Sigmoid colon (tissue), 6 donors: ENCODE measurements at regions not wholly inside any gene's neighbourhood (a gene's known extent, or its start where the extent isn't known, plus 50 kb on each side); places are given as distances from the start of the nearest gene placed in this dataset.

ENCODE experiments used
- DNase-seq: peaks from one replicate; pipeline ENCODE4 v3.0.0-alpha.2; 2019
- H3K27ac ChIP-seq, 4 donors: fragments of 200-600 bp; sonication (generic); one replicate each; pipeline ENCODE4 v1.5.1; 2016 to 2019; ENCODE audit warnings: mild to moderate bottlenecking in 1 of 4
- H3K27me3 ChIP-seq, 3 donors: fragments of 200-600 bp; sonication (generic); one replicate each; pipeline ENCODE4 v1.5.1; 2019; ENCODE audit warnings: mild to moderate bottlenecking in 1 of 3
- H3K36me3 ChIP-seq, 4 donors: fragments of 200-600 bp; sonication (generic); one replicate each; pipeline ENCODE4 v1.5.1; 2016 to 2019
- H3K4me1 ChIP-seq, 4 donors: fragments of 200-600 bp; sonication (generic); one replicate each; pipeline ENCODE4 v1.5.1; 2017 to 2019
- H3K4me3 ChIP-seq, 4 donors: fragments of 200-600 bp; sonication (generic); one replicate each; pipeline ENCODE4 v1.5.1; 2017 to 2019; ENCODE audit warnings: mild to moderate bottlenecking in 2 of 4, moderate library complexity in 1 of 4
- H3K9me3 ChIP-seq, 4 donors: fragments of 200-600 bp in 3 of 4; sonication (generic) in 3 of 4; one replicate each; pipeline versions ENCODE4 v1.5.1 to v1.6.1; 2013 to 2019
- EP300 ChIP-seq, 4 donors: sonication (generic); formaldehyde crosslinking; IDR thresholded peaks; one replicate each; pipeline ENCODE4 v1.6.1; 2017; ENCODE audit warnings: antibody characterized with exemption in 4 of 4
- POLR2A ChIP-seq, 2 donors: fragments of 450-650 bp; IDR thresholded peaks; one replicate each; pipeline ENCODE4 v1.6.1; 2016; ENCODE audit warnings: antibody characterized with exemption in 2 of 2, mild to moderate bottlenecking in 2 of 2, moderate library complexity in 2 of 2
- POLR2AphosphoS5 ChIP-seq, 4 donors: sonication (generic); formaldehyde crosslinking; IDR thresholded peaks; one replicate each; pipeline ENCODE4 v1.6.1; 2017; ENCODE audit warnings: antibody characterized with exemption in 4 of 4
- WGBS, 2 donors: extraction: QIAGEN DNeasy Blood & Tissue Kit; methylation state at CpG; one replicate each; pipeline ENCODE4 v1.1.7; 2013; 5-methylcytosine and 5-hydroxymethylcytosine counted together
- intact Hi-C: fragments of 100-400 bp; cut with DNase I; formaldehyde crosslinking; loops from one replicate; pipeline ENCODE4 v1.15.1; 2023
- TF ChIP-seq, protein P1 (sequence below), 4 experiments: fragments of 450-650 bp in 3 of 4; fragments of 200-600 bp in 1 of 4; IDR thresholded peaks; one replicate each; pipeline ENCODE4 v1.5.1; 2016 to 2019; ENCODE audit warnings: antibody characterized with exemption in 4 of 4, mild to moderate bottlenecking in 3 of 4, moderate library complexity in 2 of 4
- donor health status: healthy with polysubstance abuse.
- donor health status: healthy.

DNA sequence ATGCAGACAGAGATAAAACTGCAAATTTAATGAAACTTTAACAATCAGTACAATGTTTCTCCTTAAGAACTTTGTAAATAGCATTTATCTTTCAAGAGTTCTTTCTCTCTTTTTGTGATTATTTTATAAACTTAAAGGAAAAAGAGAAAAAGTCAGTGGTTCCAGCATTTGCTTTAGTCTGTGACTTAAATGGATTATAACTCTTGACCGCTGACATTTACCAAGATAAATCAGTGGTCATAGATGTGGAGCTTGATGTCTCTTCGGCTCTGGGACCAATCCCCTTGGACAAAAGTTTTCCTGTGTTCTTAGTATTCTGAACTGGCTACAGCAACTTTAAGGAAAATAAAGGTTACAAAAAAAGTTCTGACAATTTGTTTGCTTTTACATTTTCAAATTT is 162.6 kb downstream of the TM9SF2 start:
- no peak overlapping the region for H3K27ac ChIP-seq
- H3K36me3 ChIP-seq, result no peaks in the 10 kb centered on the region
- TF ChIP-seq POLR2AphosphoS5 (IDR thresholded peaks at IDR 0.05) (no peak), EP300 (IDR thresholded peaks at IDR 0.05) (no peak), POLR2A (IDR thresholded peaks at IDR 0.05) (no peak)
- TF ChIP-seq, protein P1, sequence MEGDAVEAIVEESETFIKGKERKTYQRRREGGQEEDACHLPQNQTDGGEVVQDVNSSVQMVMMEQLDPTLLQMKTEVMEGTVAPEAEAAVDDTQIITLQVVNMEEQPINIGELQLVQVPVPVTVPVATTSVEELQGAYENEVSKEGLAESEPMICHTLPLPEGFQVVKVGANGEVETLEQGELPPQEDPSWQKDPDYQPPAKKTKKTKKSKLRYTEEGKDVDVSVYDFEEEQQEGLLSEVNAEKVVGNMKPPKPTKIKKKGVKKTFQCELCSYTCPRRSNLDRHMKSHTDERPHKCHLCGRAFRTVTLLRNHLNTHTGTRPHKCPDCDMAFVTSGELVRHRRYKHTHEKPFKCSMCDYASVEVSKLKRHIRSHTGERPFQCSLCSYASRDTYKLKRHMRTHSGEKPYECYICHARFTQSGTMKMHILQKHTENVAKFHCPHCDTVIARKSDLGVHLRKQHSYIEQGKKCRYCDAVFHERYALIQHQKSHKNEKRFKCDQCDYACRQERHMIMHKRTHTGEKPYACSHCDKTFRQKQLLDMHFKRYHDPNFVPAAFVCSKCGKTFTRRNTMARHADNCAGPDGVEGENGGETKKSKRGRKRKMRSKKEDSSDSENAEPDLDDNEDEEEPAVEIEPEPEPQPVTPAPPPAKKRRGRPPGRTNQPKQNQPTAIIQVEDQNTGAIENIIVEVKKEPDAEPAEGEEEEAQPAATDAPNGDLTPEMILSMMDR (IDR thresholded peaks at IDR 0.05), result no peak
- DNase-seq, result no peak
- WGBS, 2 donors, result 97 to 98% methylated on average over 2 of the region's 2 CpGs
- H3K4me3 ChIP-seq, result no peak overlapping the region
- no peaks in the 10 kb centered on the region for H3K27me3 ChIP-seq
- no peaks in the 10 kb centered on the region for H3K9me3 ChIP-seq
- peaks cover 0 to 1% (median 0%) of the 10 kb centered on the region in 4 donors for H3K4me1 ChIP-seq
- intact Hi-C loops, result no loop called here

DNA sequence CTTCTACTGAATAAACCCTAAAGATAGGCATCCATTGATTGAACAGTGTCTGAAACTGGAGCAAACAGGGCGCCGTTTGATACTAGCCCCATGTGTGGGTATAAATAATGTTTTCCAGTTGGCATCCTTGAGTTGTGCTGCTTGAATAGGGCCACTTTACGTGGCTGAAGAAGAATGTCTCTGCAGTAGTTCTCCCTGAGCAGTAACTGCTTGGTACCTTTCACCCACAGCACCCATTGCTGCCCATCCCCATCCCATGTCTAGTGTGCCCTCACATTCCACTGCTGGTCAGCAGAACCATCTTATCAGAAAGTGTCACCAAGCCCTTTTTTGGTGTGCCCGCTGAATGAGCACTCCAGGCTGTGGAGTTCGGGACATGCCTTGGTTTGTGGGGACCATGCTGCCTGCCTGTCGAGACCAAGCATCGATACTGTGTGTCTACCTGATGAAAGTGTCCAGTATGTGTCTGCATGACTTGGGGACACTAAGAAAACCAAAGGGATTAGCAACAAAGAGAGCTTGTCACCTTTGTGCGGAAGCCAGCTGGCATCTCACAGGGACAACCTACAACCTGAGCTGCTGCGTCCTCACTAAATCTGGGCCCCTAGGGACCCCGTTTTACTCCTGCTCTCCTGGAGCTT is 162.0 kb downstream of the TM9SF2 start:
- Histone ChIP-seq H3K36me3 (no peaks in the 10 kb centered on the region), H3K27me3 (no peaks in the 10 kb centered on the region), H3K4me3 (no peak overlapping the region), H3K27ac (no peak overlapping the region), H3K4me1 (peaks cover 0 to 4% (median 0%) of the 10 kb centered on the region in 4 donors), H3K9me3 (no peaks in the 10 kb centered on the region)
- intact Hi-C loops, result no loop called here
- TF ChIP-seq, protein P1 (IDR thresholded peaks at IDR 0.05), result no peak
- TF ChIP-seq POLR2AphosphoS5 (IDR thresholded peaks at IDR 0.05) (no peak), EP300 (IDR thresholded peaks at IDR 0.05) (no peak), POLR2A (IDR thresholded peaks at IDR 0.05) (no peak)
- DNase-seq, result no peak
- 93 to 96% methylated on average over 10 of the region's 10 CpGs for WGBS, 2 donors

DNA sequence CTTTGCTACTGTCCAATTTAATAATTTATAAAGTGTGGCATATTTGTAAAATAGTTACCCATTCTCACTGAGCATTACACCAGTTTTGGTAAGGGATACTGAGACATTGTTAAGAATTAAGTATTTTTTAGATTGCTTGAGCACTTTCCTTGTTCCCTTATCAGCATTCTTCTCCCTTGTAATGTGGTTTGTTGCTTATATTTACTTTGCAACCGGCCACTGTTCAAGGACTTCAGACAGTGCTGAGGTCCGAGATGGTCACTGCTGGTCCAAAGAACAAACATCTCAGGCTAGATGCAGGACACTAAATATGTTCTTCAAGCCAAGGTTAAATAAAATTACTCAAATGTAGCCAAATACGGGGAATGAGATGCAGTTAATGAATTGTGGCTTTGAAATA is 161.4 kb downstream of the TM9SF2 start:
- H3K4me1 ChIP-seq, result peaks cover 0 to 4% (median 1%) of the 10 kb centered on the region in 4 donors
- no peaks in the 10 kb centered on the region for H3K27me3 ChIP-seq
- H3K27ac ChIP-seq, result no peak overlapping the region
- TF ChIP-seq POLR2A (IDR thresholded peaks at IDR 0.05) (no peak), EP300 (IDR thresholded peaks at IDR 0.05) (no peak), POLR2AphosphoS5 (IDR thresholded peaks at IDR 0.05) (no peak)
- TF ChIP-seq, protein P1 (IDR thresholded peaks at IDR 0.05), result no peak
- H3K36me3 ChIP-seq, result no peaks in the 10 kb centered on the region
- intact Hi-C loops, result no loop called here
- DNase-seq, result no peak
- no peaks in the 10 kb centered on the region for H3K9me3 ChIP-seq
- no peak overlapping the region for H3K4me3 ChIP-seq
- 45 to 77% methylated on average over 3 of the region's 3 CpGs for WGBS, 2 donors

DNA sequence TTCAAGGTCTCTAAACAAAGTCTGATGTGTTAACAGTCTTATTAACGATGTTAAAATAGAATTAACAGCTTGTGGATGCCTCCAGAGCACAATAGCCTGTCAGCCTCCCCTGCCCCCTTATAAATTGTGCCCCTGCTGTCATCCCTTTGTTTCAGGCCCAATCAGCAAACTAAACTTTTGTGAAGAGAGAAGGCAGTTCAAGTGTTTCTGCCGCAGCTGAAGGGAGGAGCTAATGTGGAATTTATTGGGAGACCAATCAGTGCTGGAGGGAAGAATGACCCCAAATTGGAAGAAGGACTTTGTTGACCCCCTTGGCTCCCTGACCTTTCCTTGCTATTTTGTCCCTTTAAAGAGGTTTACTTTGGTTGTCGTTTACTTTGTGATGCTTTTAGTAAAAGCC is 160.5 kb downstream of the TM9SF2 start:
- intact Hi-C loops, result no loop called here
- DNase-seq, result no peak
- peaks cover 0 to 5% (median 2%) of the 10 kb centered on the region in 4 donors for H3K4me1 ChIP-seq
- no peaks in the 10 kb centered on the region for H3K27me3 ChIP-seq
- no peaks in the 10 kb centered on the region for H3K36me3 ChIP-seq
- H3K9me3 ChIP-seq, result no peaks in the 10 kb centered on the region
- 88 to 95% methylated on average over 3 of the region's 3 CpGs for WGBS, 2 donors
- TF ChIP-seq EP300 (IDR thresholded peaks at IDR 0.05), result no peak
- no peak for TF ChIP-seq POLR2A (IDR thresholded peaks at IDR 0.05)
- TF ChIP-seq POLR2AphosphoS5 (IDR thresholded peaks at IDR 0.05), result no peak
- TF ChIP-seq, protein P1 (IDR thresholded peaks at IDR 0.05), result no peak
- H3K4me3 ChIP-seq, result no peak overlapping the region
- no peak overlapping the region for H3K27ac ChIP-seq
